Mesendoderm (in vitro differentiated cells): ENCODE measurements at regions not wholly inside any gene's neighbourhood (a gene's known extent, or its start where the extent isn't known, plus 50 kb on each side); places are given as distances from the start of the nearest gene placed in this dataset.

Experiments
- DNase-seq: peaks from one replicate; pipeline ENCODE4 v3.0.0; 2013
- H2AK5ac ChIP-seq: 2 replicates; pipeline ENCODE4 v1.6.1; 2013; ENCODE audit warnings: low read length, inconsistent platforms
- H2BK120ac ChIP-seq: 2 replicates; pipeline ENCODE4 v1.6.1; 2013; ENCODE audit warnings: low read depth, mild to moderate bottlenecking, low read length, moderate library complexity, mixed read lengths
- H2BK15ac ChIP-seq: replicated peaks from 2 replicates; pipeline ENCODE4 v1.6.1; 2013; ENCODE audit warnings: low read depth, mild to moderate bottlenecking, moderate library complexity
- H2BK5ac ChIP-seq: 2 replicates; pipeline ENCODE4 v1.6.1; 2013; ENCODE audit warnings: low read length, inconsistent platforms
- H3K18ac ChIP-seq: 2 replicates; pipeline ENCODE4 v1.6.1; 2013; ENCODE audit warnings: mild to moderate bottlenecking, low read length, mixed read lengths
- H3K23ac ChIP-seq: one replicate; pipeline ENCODE4 v1.6.1; 2013; ENCODE audit warnings: low read length
- H3K27ac ChIP-seq: 2 replicates; pipeline ENCODE4 v1.5.1; 2013; ENCODE audit warnings: low read depth, mild to moderate bottlenecking, inconsistent platforms, low read length, moderate library complexity
- H3K27me3 ChIP-seq: 2 replicates; pipeline ENCODE4 v1.6.1; 2013; ENCODE audit warnings: low read length, control low read depth, mild to moderate bottlenecking, inconsistent platforms; ENCODE audit not compliant: insufficient read depth, poor library complexity
- H3K36me3 ChIP-seq: 2 replicates; pipeline ENCODE4 v1.6.1; 2013; ENCODE audit warnings: low read length, inconsistent platforms; ENCODE audit not compliant: control insufficient read depth, insufficient read depth
- H3K4ac ChIP-seq: one replicate; pipeline ENCODE4 v1.6.1; 2013; ENCODE audit warnings: low read depth, mild to moderate bottlenecking, low read length, moderate library complexity
- H3K4me1 ChIP-seq: 2 replicates; pipeline ENCODE4 v1.6.1; 2013; ENCODE audit warnings: low read depth, low read length, inconsistent platforms; ENCODE audit not compliant: control insufficient read depth
- H3K4me2 ChIP-seq: 2 replicates; pipeline ENCODE4 v1.6.1; 2013; ENCODE audit warnings: low read length
- H3K4me3 ChIP-seq: 2 replicates; pipeline ENCODE4 v1.5.1; 2013; ENCODE audit warnings: mild to moderate bottlenecking, low read length
- H3K56ac ChIP-seq: one replicate; pipeline ENCODE4 v1.6.1; 2013; ENCODE audit warnings: low read length
- H3K79me1 ChIP-seq: 2 replicates; pipeline ENCODE4 v1.6.1; 2013; ENCODE audit warnings: low read length, inconsistent platforms
- H3K79me2 ChIP-seq: 2 replicates; pipeline ENCODE4 v1.6.1; 2013; ENCODE audit warnings: mild to moderate bottlenecking, low read length; ENCODE audit not compliant: control insufficient read depth, insufficient read depth
- H3K9ac ChIP-seq: 2 replicates; pipeline ENCODE4 v1.6.1; 2013; ENCODE audit warnings: low read length, inconsistent platforms
- H4K5ac ChIP-seq: one replicate; pipeline ENCODE4 v1.6.1; 2013; ENCODE audit warnings: low read length
- H4K8ac ChIP-seq: one replicate; pipeline ENCODE4 v1.6.1; 2013; ENCODE audit warnings: low read depth, mild to moderate bottlenecking, control low read depth, low read length, moderate library complexity
- WGBS: extraction: QIAGEN DNeasy Blood & Tissue Kit; methylation state at CpG from one replicate; pipeline ENCODE4 v1.1.7; 2013; ENCODE audit warnings: low lambda C conversion rate, missing lambda C conversion rate; ENCODE audit not compliant: insufficient coverage; ENCODE audit errors: extremely low coverage; 5-methylcytosine and 5-hydroxymethylcytosine counted together

GRCh38 chr6:170045981-170046667, 244.8 kb downstream of the DLL1 start:
- H2BK5ac ChIP-seq = no peak overlapping the region
- no peak overlapping the region for H4K8ac ChIP-seq
- H3K27me3 ChIP-seq = no peaks in the 10 kb centered on the region
- no peak overlapping the region for H3K18ac ChIP-seq
- H2AK5ac ChIP-seq = no peak overlapping the region
- no peaks in the 10 kb centered on the region for H3K79me1 ChIP-seq
- WGBS = no CpG with 5 or more reads among the region's 33 CpGs
- H3K4me2 ChIP-seq = no peak overlapping the region
- H3K79me2 ChIP-seq = no peaks in the 10 kb centered on the region
- no peak overlapping the region for H3K23ac ChIP-seq
- no peak overlapping the region for H3K4me3 ChIP-seq
- H3K4ac ChIP-seq = no peak overlapping the region
- H2BK120ac ChIP-seq = no peak overlapping the region
- no peak for DNase-seq
- no peak overlapping the region for H4K5ac ChIP-seq
- no peak overlapping the region for H3K9ac ChIP-seq
- no peaks in the 10 kb centered on the region for H3K36me3 ChIP-seq
- H3K56ac ChIP-seq = no peak overlapping the region
- H3K4me1 ChIP-seq = no peaks in the 10 kb centered on the region
- no peak overlapping the region for H3K27ac ChIP-seq
- H2BK15ac ChIP-seq = no peak overlapping the region

GRCh38 chr6:170045563-170045960, 245.3 kb downstream of the DLL1 start:
- Histone ChIP-seq H3K36me3 (no peaks in the 10 kb centered on the region), H3K4me1 (peaks cover 1% of the 10 kb centered on the region), H2AK5ac (no peak overlapping the region), H3K56ac (no peak overlapping the region), H2BK15ac (no peak overlapping the region), H4K5ac (no peak overlapping the region), H3K4ac (no peak overlapping the region), H3K27me3 (no peaks in the 10 kb centered on the region), H3K23ac (no peak overlapping the region), H3K79me1 (no peaks in the 10 kb centered on the region), H3K9ac (no peak overlapping the region), H2BK5ac (no peak overlapping the region), H2BK120ac (no peak overlapping the region), H3K18ac (no peak overlapping the region), H3K4me2 (no peak overlapping the region), H3K79me2 (no peaks in the 10 kb centered on the region), H4K8ac (no peak overlapping the region), H3K27ac (no peak overlapping the region), H3K4me3 (no peak overlapping the region)
- WGBS = no CpG with 5 or more reads among the region's 7 CpGs
- DNase-seq = no peak

GRCh38 chr6:170044836-170045562, 245.9 kb downstream of the DLL1 start:
- Histone ChIP-seq H3K4ac (no peak overlapping the region), H3K9ac (no peak overlapping the region), H3K79me1 (no peaks in the 10 kb centered on the region), H4K5ac (no peak overlapping the region), H3K4me3 (no peak overlapping the region), H3K27ac (no peak overlapping the region), H3K79me2 (no peaks in the 10 kb centered on the region), H2BK5ac (no peak overlapping the region), H3K4me1 (peaks cover 2% of the 10 kb centered on the region), H3K27me3 (no peaks in the 10 kb centered on the region), H3K36me3 (no peaks in the 10 kb centered on the region), H2BK15ac (no peak overlapping the region), H2BK120ac (no peak overlapping the region), H3K18ac (no peak overlapping the region), H3K4me2 (no peak overlapping the region), H3K56ac (no peak overlapping the region), H4K8ac (no peak overlapping the region), H3K23ac (no peak overlapping the region), H2AK5ac (no peak overlapping the region)
- no peak for DNase-seq
- no CpG with 5 or more reads among the region's 13 CpGs for WGBS

- no peak overlapping the region for H3K4me2 ChIP-seq
- no peak overlapping the region for H3K9ac ChIP-seq
- no peak overlapping the region for H3K4me3 ChIP-seq
- H3K27ac ChIP-seq = no peak overlapping the region
- H2BK120ac ChIP-seq = no peak overlapping the region
- no peak overlapping the region for H3K23ac ChIP-seq
- no peak overlapping the region for H2BK5ac ChIP-seq
- no peaks in the 10 kb centered on the region for H3K79me1 ChIP-seq
- H3K27me3 ChIP-seq = no peaks in the 10 kb centered on the region
- no peak overlapping the region for H4K8ac ChIP-seq
- H3K18ac ChIP-seq = no peak overlapping the region
- no peak overlapping the region for H4K5ac ChIP-seq
- DNase-seq = no peak
- WGBS = no CpG with 5 or more reads among the region's 11 CpGs
- H3K4me1 ChIP-seq = peaks cover 2% of the 10 kb centered on the region
- H3K36me3 ChIP-seq = no peaks in the 10 kb centered on the region
- H2BK15ac ChIP-seq = no peak overlapping the region
- no peak overlapping the region for H2AK5ac ChIP-seq
- H3K79me2 ChIP-seq = no peaks in the 10 kb centered on the region
- H3K4ac ChIP-seq = no peak overlapping the region
- H3K56ac ChIP-seq = no peak overlapping the region
Measured at GRCh38 chr6:170043881-170044790, 246.7 kb downstream of the DLL1 start.

- no peak overlapping the region for H2BK120ac ChIP-seq
- H3K4me3 ChIP-seq = no peak overlapping the region
- no peaks in the 10 kb centered on the region for H3K36me3 ChIP-seq
- no peaks in the 10 kb centered on the region for H3K79me1 ChIP-seq
- no peaks in the 10 kb centered on the region for H3K79me2 ChIP-seq
- no peaks in the 10 kb centered on the region for H3K27me3 ChIP-seq
- no peak overlapping the region for H3K9ac ChIP-seq
- no peak overlapping the region for H2AK5ac ChIP-seq
- H2BK5ac ChIP-seq = no peak overlapping the region
- H2BK15ac ChIP-seq = no peak overlapping the region
- H3K23ac ChIP-seq = no peak overlapping the region
- no peak for DNase-seq
- no peak overlapping the region for H3K27ac ChIP-seq
- no CpG with 5 or more reads among the region's 21 CpGs for WGBS
- H3K4me2 ChIP-seq = no peak overlapping the region
- H4K5ac ChIP-seq = no peak overlapping the region
- H3K18ac ChIP-seq = no peak overlapping the region
- peaks cover 3% of the 10 kb centered on the region for H3K4me1 ChIP-seq
- H4K8ac ChIP-seq = no peak overlapping the region
- H3K56ac ChIP-seq = no peak overlapping the region
- no peak overlapping the region for H3K4ac ChIP-seq
Measured at GRCh38 chr6:170043150-170043819, 247.6 kb downstream of the DLL1 start.
